CD14-positive monocyte (primary cell): ENCODE measurements at regions not wholly inside any gene's neighbourhood (a gene's known extent, or its start where the extent isn't known, plus 50 kb on each side); places are given as distances from the start of the nearest gene placed in this dataset.
A peak's percentile ranks its signal among the peaks of the same experiment; 100 is the strongest.

Experiments used
- DNase-seq, 3 donors: peaks; one replicate each; pipeline ENCODE4 v3.0.0-alpha.2; 2011 to 2022
- H2AFZ ChIP-seq: 2 replicates; pipeline ENCODE4 v1.6.0; 2012; ENCODE audit warnings: mild to moderate bottlenecking, low read depth, low read length, inconsistent platforms; ENCODE audit not compliant: insufficient read depth, poor library complexity, severe bottlenecking
- H3K27ac ChIP-seq, 2 donors: 1 replicate in 1 of 2; 2 replicates in 1 of 2; pipeline ENCODE4 v1.5.1; 2012 to 2013; ENCODE audit warnings: low read length in 2 of 2, control low read depth in 1 of 2, inconsistent platforms in 1 of 2, low read depth in 1 of 2, mild to moderate bottlenecking in 1 of 2
- H3K27me3 ChIP-seq, 2 donors: one replicate each; pipeline versions ENCODE4 v1.6.0 to v1.6.1; 2011 to 2013; ENCODE audit warnings: low read length in 2 of 2; ENCODE audit not compliant: control insufficient read depth in 2 of 2, insufficient read depth in 2 of 2
- H3K36me3 ChIP-seq, 2 donors: replicated peaks in 1 of 2; 1 replicate in 1 of 2; 2 replicates in 1 of 2; pipeline versions ENCODE4 v1.5.1 to v1.6.1; 2012 to 2013; ENCODE audit warnings: low read length in 2 of 2, control low read depth in 1 of 2, inconsistent platforms in 1 of 2, mild to moderate bottlenecking in 1 of 2; ENCODE audit not compliant: insufficient read depth in 2 of 2, control insufficient read depth in 1 of 2
- H3K4me1 ChIP-seq, 2 donors: 1 replicate in 1 of 2; 2 replicates in 1 of 2; pipeline versions ENCODE4 v1.5.1 to v1.6.1; 2012 to 2013; ENCODE audit warnings: low read length in 2 of 2, control low read depth in 1 of 2, inconsistent platforms in 1 of 2, mild to moderate bottlenecking in 1 of 2, moderate library complexity in 1 of 2; ENCODE audit not compliant: insufficient read depth in 2 of 2, control insufficient read depth in 1 of 2
- H3K4me2 ChIP-seq: replicated peaks from 2 replicates; pipeline ENCODE3; 2012; ENCODE audit warnings: low read length, moderate library complexity, mild to moderate bottlenecking; ENCODE audit not compliant: poor library complexity, severe bottlenecking; ENCODE audit errors: extremely low read depth
- H3K4me3 ChIP-seq, 3 experiments: fragments of 200-600 bp in 1 of 3; sonication (generic) in 1 of 3; replicated peaks in 1 of 3; 1 replicate in 2 of 3; 2 replicates in 1 of 3; pipeline ENCODE4 v1.5.1; 2011 to 2013; ENCODE audit warnings: low read length in 3 of 3, mild to moderate bottlenecking in 3 of 3, control low read depth in 2 of 3, low read depth in 2 of 3, inconsistent platforms in 1 of 3, moderate library complexity in 1 of 3
- H3K79me2 ChIP-seq: 2 replicates; pipeline ENCODE4 v1.6.0; 2012; ENCODE audit warnings: mild to moderate bottlenecking, control low read depth, inconsistent platforms, low read length, moderate library complexity; ENCODE audit not compliant: insufficient read depth
- H3K9ac ChIP-seq: 2 replicates; pipeline ENCODE4 v1.6.0; 2017; ENCODE audit warnings: low read length, mild to moderate bottlenecking; ENCODE audit not compliant: insufficient read depth, poor library complexity, severe bottlenecking
- H3K9me3 ChIP-seq, 2 donors: replicated peaks in 1 of 2; 1 replicate in 1 of 2; 2 replicates in 1 of 2; pipeline versions ENCODE4 v1.5.1 to v1.6.1; 2012 to 2013; ENCODE audit warnings: low read length in 2 of 2, control low read depth in 1 of 2; ENCODE audit not compliant: control insufficient read depth in 1 of 2, insufficient read depth in 1 of 2
- H4K20me1 ChIP-seq: 2 replicates; pipeline ENCODE4 v1.6.0; 2012; ENCODE audit warnings: mild to moderate bottlenecking, low read length, control low read depth, moderate library complexity; ENCODE audit not compliant: insufficient read depth
- H3K27ac Mint-ChIP-seq, 7 donors: one replicate each; pipeline ENCODE4 v1.8.0; 2020; ENCODE audit warnings: mild to moderate bottlenecking in 7 of 7, mixed read lengths in 7 of 7, moderate library complexity in 6 of 7, inconsistent platforms in 2 of 7
- H3K27me3 Mint-ChIP-seq, 3 donors: one replicate each; pipeline ENCODE4 v1.8.0; 2021 to 2022; ENCODE audit warnings: low read depth in 3 of 3, mild to moderate bottlenecking in 3 of 3, mixed read lengths in 3 of 3, moderate library complexity in 3 of 3, inconsistent platforms in 1 of 3
- H3K36me3 Mint-ChIP-seq, 2 donors: one replicate each; pipeline ENCODE4 v1.8.0; 2020; ENCODE audit warnings: mixed read lengths in 2 of 2, inconsistent platforms in 1 of 2, mild to moderate bottlenecking in 1 of 2
- H3K4me1 Mint-ChIP-seq: one replicate; pipeline ENCODE4 v1.8.0; 2020; ENCODE audit warnings: mild to moderate bottlenecking, mixed read lengths
- H3K4me3 Mint-ChIP-seq, 2 donors: one replicate each; pipeline ENCODE4 v1.8.0; 2020; ENCODE audit warnings: mild to moderate bottlenecking in 2 of 2, mixed read lengths in 2 of 2, moderate library complexity in 1 of 2
- H3K9me3 Mint-ChIP-seq, 7 donors: one replicate each; pipeline ENCODE4 v1.8.0; 2020 to 2022; ENCODE audit warnings: mixed read lengths in 7 of 7, mild to moderate bottlenecking in 6 of 7, moderate library complexity in 6 of 7, inconsistent platforms in 2 of 7
- CTCF ChIP-seq: fragments of 200-600 bp; IDR thresholded peaks from one replicate; pipeline ENCODE4 v1.8.0; 2022; ENCODE audit warnings: antibody characterized with exemption, mild to moderate bottlenecking
- WGBS: methylation state at CpG from one replicate; pipeline ENCODE4 v1.1.5; 2013; ENCODE audit warnings: missing lambda C conversion rate; ENCODE audit not compliant: insufficient coverage; 5-methylcytosine and 5-hydroxymethylcytosine counted together
- intact Hi-C, 2 donors: fragments of 100-400 bp; cut with micrococcal nuclease; formaldehyde crosslinking; loops; one replicate each; pipeline versions ENCODE4 v1.15.0 to v1.15.1; 2023

DNA sequence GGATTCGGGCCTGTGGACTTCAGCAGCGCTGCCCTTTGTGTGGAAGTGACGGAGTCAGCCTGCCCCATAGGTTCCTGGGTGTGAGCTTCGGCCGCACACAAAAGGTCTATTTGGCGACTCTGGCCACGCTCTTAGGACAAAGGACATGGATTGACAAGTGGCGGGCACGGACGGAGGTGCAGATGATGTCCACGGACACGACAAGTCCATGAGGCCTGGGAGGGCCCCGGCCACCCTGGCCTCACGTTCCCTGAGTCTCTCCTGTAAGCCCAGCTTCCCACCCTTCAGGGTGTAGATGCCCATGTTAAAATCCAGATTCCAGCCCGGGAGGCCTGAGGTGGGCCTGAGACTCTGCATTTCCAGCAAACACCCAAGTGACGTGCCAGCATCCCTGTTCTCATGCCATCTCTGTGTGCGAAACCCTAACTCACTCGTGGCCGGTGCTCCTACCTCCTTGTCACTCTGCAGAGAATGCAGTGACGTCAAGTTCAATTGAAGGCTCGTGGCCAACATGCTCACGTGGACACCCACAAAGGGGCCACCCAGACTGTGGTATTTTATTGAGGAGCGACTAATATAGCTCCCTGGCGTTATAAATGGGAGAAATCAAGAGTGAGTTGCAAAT is 111.7 kb downstream of the RTP5 start:
- peaks cover 19% of the 10 kb centered on the region for H3K4me1 Mint-ChIP-seq
- Histone ChIP-seq H2AFZ (no peak overlapping the region), H3K27me3 (no peaks in the 10 kb centered on the region), H3K4me1 (peaks cover 12 to 17% of the 10 kb centered on the region in 2 donors), H4K20me1 (no peaks in the 10 kb centered on the region), H3K4me2 (no peak overlapping the region), H3K4me3 (no peak overlapping the region), H3K9ac (no peak overlapping the region), H3K36me3 (no peaks in the 10 kb centered on the region), H3K27ac (no peak overlapping the region), H3K79me2 (no peaks in the 10 kb centered on the region), H3K9me3 (no peaks in the 10 kb centered on the region)
- intact Hi-C loops = no loop called here
- H3K36me3 Mint-ChIP-seq = no peaks in the 10 kb centered on the region
- 93% methylated on average over 24 of the region's 24 CpGs for WGBS
- peak overlapping the region in 3 of 7 donors; percentile 38 to 63 (median 46) for H3K27ac Mint-ChIP-seq
- H3K9me3 Mint-ChIP-seq = peaks cover 0 to 9% (median 5%) of the 10 kb centered on the region in 7 donors
- H3K4me3 Mint-ChIP-seq = no peak overlapping the region
- peaks cover 2 to 9% (median 3%) of the 10 kb centered on the region in 3 donors for H3K27me3 Mint-ChIP-seq
- no peak for TF ChIP-seq CTCF
- DNase-seq = no peak

DNA sequence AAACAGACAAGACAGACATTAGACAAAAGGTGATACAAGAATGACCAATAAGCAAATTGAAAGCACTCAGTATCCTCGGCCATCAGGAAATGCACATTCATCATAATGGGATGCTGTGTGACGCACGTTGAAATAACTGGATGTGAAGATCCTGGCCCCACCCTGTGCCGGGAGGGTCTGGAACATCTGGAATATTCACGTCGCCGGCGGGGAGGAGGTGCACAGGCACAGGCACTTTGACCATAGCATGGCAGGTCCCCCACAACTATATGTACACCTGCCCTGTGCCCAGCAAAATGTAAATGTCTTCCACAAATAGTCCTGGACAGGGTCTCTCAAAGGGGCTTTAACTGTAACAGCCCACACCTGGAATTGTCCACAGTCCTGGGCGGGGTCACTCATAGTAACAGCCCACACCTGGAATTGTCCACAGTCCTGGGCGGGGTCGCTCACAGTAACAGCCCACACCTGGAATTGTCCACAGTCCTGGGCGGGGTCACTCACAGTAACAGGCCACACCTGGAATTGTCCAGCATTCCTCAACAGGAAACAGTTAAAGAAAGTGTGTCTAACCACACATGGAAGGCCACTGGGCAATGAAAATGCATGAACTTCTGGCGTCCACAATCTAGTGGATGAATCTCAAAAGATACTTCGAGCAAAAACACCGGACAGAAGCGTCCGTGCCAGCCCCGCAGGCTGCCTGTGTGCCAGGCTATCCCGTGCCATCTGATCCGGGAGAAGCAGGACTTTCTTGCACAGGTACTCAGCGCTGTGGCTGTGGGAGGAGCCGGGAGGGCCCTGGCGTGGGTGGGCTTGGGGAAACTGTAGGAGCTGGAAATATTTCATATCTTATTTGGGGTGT is 113.4 kb downstream of the RTP5 start:
- Histone ChIP-seq H3K79me2 (no peaks in the 10 kb centered on the region), H2AFZ (no peak overlapping the region), H3K27me3 (no peaks in the 10 kb centered on the region), H3K36me3 (no peaks in the 10 kb centered on the region), H3K9ac (no peak overlapping the region), H3K9me3 (peaks cover 11 to 13% of the 10 kb centered on the region in 2 donors), H3K27ac (no peak overlapping the region), H3K4me1 (peaks cover 12 to 17% of the 10 kb centered on the region in 2 donors), H3K4me2 (no peak overlapping the region), H4K20me1 (no peaks in the 10 kb centered on the region), H3K4me3 (no peak overlapping the region)
- no peaks in the 10 kb centered on the region for H3K36me3 Mint-ChIP-seq
- H3K9me3 Mint-ChIP-seq = peaks cover 10 to 20% (median 14%) of the 10 kb centered on the region in 7 donors
- whole genome bisulfite sequencing = 96% methylated on average over 23 of the region's 23 CpGs
- peaks cover 19% of the 10 kb centered on the region for H3K4me1 Mint-ChIP-seq
- peak overlapping the region in 4 of 7 donors; percentile 6 to 79 (median 34) for H3K27ac Mint-ChIP-seq
- peaks cover 2 to 10% (median 6%) of the 10 kb centered on the region in 3 donors for H3K27me3 Mint-ChIP-seq
- no peak for TF ChIP-seq CTCF
- DNase-seq = no peak
- intact Hi-C loops = no loop called here
- no peak overlapping the region for H3K4me3 Mint-ChIP-seq
